ENCODE measurements at regions not wholly inside any gene's neighbourhood (a gene's known extent, or its start where the extent isn't known, plus 50 kb on each side); places are given as distances from the start of the nearest gene placed in this dataset.

- no peaks in the 10 kb centered on the region for H3K27me3 ChIP-seq
- no peak for DNase-seq
- no peaks in the 10 kb centered on the region for H3K9me3 ChIP-seq
- intact Hi-C loops (cut with DNase I), result no loop called here
- H3K36me3 ChIP-seq, result no peaks in the 10 kb centered on the region
- H3K4me3 ChIP-seq, result no peak overlapping the region
- TF ChIP-seq CTCF (IDR thresholded peaks at IDR 0.05), result no peak
- no peak overlapping the region for H3K27ac ChIP-seq
- ATAC-seq, result no peak
- no peaks in the 10 kb centered on the region for H3K4me1 ChIP-seq
These were observed 148.0 kb downstream of the TSEN15 start for GRCh38 chr1:184199438-184200085.

- Histone ChIP-seq H3K36me3 (no peaks in the 10 kb centered on the region), H3K27ac (no peak overlapping the region), H3K4me1 (peaks cover 7 to 12% of the 10 kb centered on the region in 2 donors), H3K9me3 (no peaks in the 10 kb centered on the region), H3K27me3 (no peaks in the 10 kb centered on the region), H3K4me3 (no peak overlapping the region)
- DNase-seq (no peak), ATAC-seq (no peak)
- TF ChIP-seq CTCF (IDR thresholded peaks at IDR 0.05), result no peak
- intact Hi-C loops (cut with DNase I), result no loop called here
These were observed 157.1 kb downstream of the TSEN15 start for GRCh38 chr1:184208622-184209021.

- TF ChIP-seq CTCF (IDR thresholded peaks at IDR 0.05), result no peak
- H3K27ac ChIP-seq, result no peak overlapping the region
- no peaks in the 10 kb centered on the region for H3K36me3 ChIP-seq
- peaks cover 7 to 12% of the 10 kb centered on the region in 2 donors for H3K4me1 ChIP-seq
- no peaks in the 10 kb centered on the region for H3K9me3 ChIP-seq
- H3K4me3 ChIP-seq, result no peak overlapping the region
- peak; percentile 65 for ATAC-seq
- intact Hi-C loops (cut with DNase I), result no loop called here
- no peaks in the 10 kb centered on the region for H3K27me3 ChIP-seq
- DNase-seq, result peak in 2 of 4 donors; percentile 26 to 40
These were observed 158.5 kb downstream of the TSEN15 start for GRCh38 chr1:184210031-184210430.

GRCh38 chr1:184210862-184211261, 159.3 kb downstream of the TSEN15 start:
- H3K4me1 ChIP-seq, result peaks cover 7 to 12% of the 10 kb centered on the region in 2 donors
- ATAC-seq (no peak), DNase-seq (no peak)
- H3K9me3 ChIP-seq, result no peaks in the 10 kb centered on the region
- no peaks in the 10 kb centered on the region for H3K27me3 ChIP-seq
- H3K36me3 ChIP-seq, result no peaks in the 10 kb centered on the region
- TF ChIP-seq CTCF (IDR thresholded peaks at IDR 0.05), result no peak
- intact Hi-C loops (cut with DNase I), result no loop called here
- no peak overlapping the region for H3K27ac ChIP-seq
- H3K4me3 ChIP-seq, result no peak overlapping the region

- DNase-seq (peak in 2 of 4 donors; percentile 19 to 44), ATAC-seq (peak; percentile 71)
- peak overlapping the region in 1 of 2 donors; percentile 60 for H3K27ac ChIP-seq
- intact Hi-C loops (cut with DNase I), result no loop called here
- H3K4me1 ChIP-seq, result peaks cover 7 to 12% of the 10 kb centered on the region in 2 donors
- H3K36me3 ChIP-seq, result no peaks in the 10 kb centered on the region
- H3K27me3 ChIP-seq, result no peaks in the 10 kb centered on the region
- no peaks in the 10 kb centered on the region for H3K9me3 ChIP-seq
- TF ChIP-seq CTCF (IDR thresholded peaks at IDR 0.05), result no peak
- H3K4me3 ChIP-seq, result no peak overlapping the region
These were observed 161.3 kb downstream of the TSEN15 start for GRCh38 chr1:184212649-184213314.

All from left lung (tissue), 4 donors.